DOHH2 (cell line): ENCODE measurements at regions not wholly inside any gene's neighbourhood (a gene's known extent, or its start where the extent isn't known, plus 50 kb on each side); places are given as distances from the start of the nearest gene placed in this dataset.

ENCODE experiments used
- H3F3A ChIP-seq: fragments of 200-600 bp; sonication (generic), shearing (Covaris generic); 2 replicates; pipeline ENCODE4 v1.6.0; 2016; ENCODE audit warnings: antibody characterized with exemption, mild to moderate bottlenecking; ENCODE audit not compliant: control insufficient read depth, insufficient read depth
- H3K27ac ChIP-seq: fragments of 200-600 bp; sonication (generic); 2 replicates; pipeline ENCODE4 v1.5.1; 2014; ENCODE audit warnings: low read depth, mild to moderate bottlenecking, low read length, moderate library complexity
- H3K27me3 ChIP-seq: fragments of 200-600 bp; sonication (generic); 2 replicates; pipeline ENCODE4 v1.6.1; 2014; ENCODE audit warnings: mild to moderate bottlenecking, low read length, mixed read lengths; ENCODE audit not compliant: control insufficient read depth
- H3K36me3 ChIP-seq: fragments of 200-600 bp; sonication (generic); 2 replicates; pipeline ENCODE4 v1.6.1; 2014; ENCODE audit warnings: mild to moderate bottlenecking, low read length, moderate library complexity, mixed read lengths; ENCODE audit not compliant: control insufficient read depth
- H3K4me1 ChIP-seq: fragments of 200-600 bp; sonication (generic); 2 replicates; pipeline ENCODE4 v1.6.1; 2014; ENCODE audit warnings: mild to moderate bottlenecking, low read length, mixed read lengths; ENCODE audit not compliant: control insufficient read depth
- H3K4me2 ChIP-seq: fragments of 200-600 bp; sonication (generic); 2 replicates; pipeline ENCODE4 v1.6.0; 2014; ENCODE audit warnings: mild to moderate bottlenecking, low read length, moderate library complexity
- H3K4me3 ChIP-seq: fragments of 200-600 bp; sonication (generic); 2 replicates; pipeline ENCODE4 v1.5.1; 2014; ENCODE audit warnings: mild to moderate bottlenecking, low read length, mixed read lengths
- H3K79me2 ChIP-seq: fragments of 200-600 bp; sonication (generic); 2 replicates; pipeline ENCODE4 v1.6.1; 2014; ENCODE audit warnings: mild to moderate bottlenecking, low read length, mixed read lengths; ENCODE audit not compliant: control insufficient read depth
- H3K9me2 ChIP-seq: fragments of 200-600 bp; sonication (generic); replicated peaks from 2 replicates; pipeline ENCODE4 v1.6.1; 2014; ENCODE audit warnings: mild to moderate bottlenecking, low read length, mixed read lengths; ENCODE audit not compliant: control insufficient read depth
- H3K9me3 ChIP-seq: fragments of 200-600 bp; sonication (generic); 2 replicates; pipeline ENCODE4 v1.6.1; 2014; ENCODE audit warnings: antibody characterized with exemption, low read length, mixed read lengths; ENCODE audit not compliant: control insufficient read depth, insufficient read depth
- H4K20me1 ChIP-seq: fragments of 200-600 bp; sonication (generic); 2 replicates; pipeline ENCODE4 v1.6.0; 2014; ENCODE audit warnings: low read depth, mild to moderate bottlenecking, antibody characterized with exemption, low read length, moderate library complexity; ENCODE audit not compliant: control insufficient read depth, insufficient read depth
- CTCF ChIP-seq: fragments of 200-600 bp; sonication (generic); IDR thresholded peaks from one replicate; pipeline ENCODE4 v1.5.1; 2014; ENCODE audit warnings: antibody characterized with exemption, mild to moderate bottlenecking, low read depth, low read length; ENCODE audit not compliant: poor library complexity, severe bottlenecking
- EZH2phosphoT487 ChIP-seq: fragments of 200-600 bp; sonication (generic); IDR thresholded peaks from 2 replicates; pipeline ENCODE4 v1.6.1; 2017; ENCODE audit warnings: borderline replicate concordance, mild to moderate bottlenecking, antibody characterized with exemption, low read length, moderate library complexity, mixed read lengths

DNA sequence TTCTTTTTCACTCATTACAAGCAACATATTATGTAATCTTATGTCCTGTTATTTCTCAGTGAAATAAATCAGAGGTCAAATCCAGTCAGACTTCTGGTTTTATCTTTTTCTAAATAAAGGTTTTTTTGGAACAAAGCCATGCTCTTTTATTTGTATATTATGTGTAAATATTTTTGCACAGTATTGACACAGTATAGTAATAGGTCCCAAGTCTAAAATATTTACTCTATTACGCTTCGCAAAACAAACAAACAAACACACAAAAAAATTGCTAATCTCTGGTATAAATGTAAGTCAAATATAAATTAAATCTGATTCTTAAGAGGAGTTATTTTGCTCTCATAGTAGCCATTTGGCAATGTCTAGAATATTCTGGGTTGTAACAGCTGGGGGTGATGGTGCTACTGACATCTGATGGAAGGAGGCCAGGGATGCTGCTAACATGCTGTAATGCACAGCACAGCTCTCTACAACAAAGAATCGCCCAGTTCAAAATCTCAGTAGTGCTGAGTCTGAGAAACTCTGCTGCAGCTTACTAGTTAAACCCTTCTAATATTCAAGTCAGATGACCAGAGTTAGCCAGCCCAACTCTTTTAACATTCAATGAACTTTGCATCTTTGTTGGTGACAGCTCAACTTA lies 602.1 kb downstream of the RAB28 start:
- H3K36me3 ChIP-seq: no peaks in the 10 kb centered on the region
- H3K4me1 ChIP-seq: no peaks in the 10 kb centered on the region
- no peak overlapping the region for H3K4me3 ChIP-seq
- H3K27ac ChIP-seq: no peak overlapping the region
- H3F3A ChIP-seq: no peaks in the 10 kb centered on the region
- H3K9me3 ChIP-seq: no peaks in the 10 kb centered on the region
- TF ChIP-seq CTCF (no peak), EZH2phosphoT487 (no peak)
- no peak overlapping the region for H3K4me2 ChIP-seq
- H3K79me2 ChIP-seq: no peaks in the 10 kb centered on the region
- H3K27me3 ChIP-seq: no peaks in the 10 kb centered on the region
- no peaks in the 10 kb centered on the region for H4K20me1 ChIP-seq
- no peaks in the 10 kb centered on the region for H3K9me2 ChIP-seq

DNA sequence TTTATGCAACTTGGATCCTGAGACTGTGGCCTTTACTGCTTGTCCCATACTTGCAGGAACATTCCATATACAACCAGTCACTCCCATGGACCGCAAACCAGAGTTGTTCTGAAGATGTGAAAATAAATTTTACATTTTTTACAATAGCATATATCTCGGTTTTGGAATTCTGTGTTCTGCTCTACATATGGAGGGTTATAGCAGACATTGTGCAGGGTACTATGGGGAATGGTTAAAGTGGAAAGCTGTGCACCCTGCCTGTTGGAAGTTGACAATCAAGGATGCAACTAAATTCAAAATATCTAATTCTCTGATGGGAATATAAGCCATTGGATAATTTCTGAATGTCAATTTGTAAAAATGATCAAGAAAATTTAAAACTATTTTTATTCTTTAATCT lies 603.3 kb downstream of the RAB28 start:
- Histone ChIP-seq H3K27ac (no peak overlapping the region), H3K4me2 (no peak overlapping the region), H3K4me3 (no peak overlapping the region), H3K9me2 (no peaks in the 10 kb centered on the region), H3K36me3 (no peaks in the 10 kb centered on the region), H3K9me3 (no peaks in the 10 kb centered on the region), H3K79me2 (no peaks in the 10 kb centered on the region), H3F3A (no peaks in the 10 kb centered on the region), H3K27me3 (no peaks in the 10 kb centered on the region), H4K20me1 (no peaks in the 10 kb centered on the region), H3K4me1 (no peaks in the 10 kb centered on the region)
- no peak for TF ChIP-seq CTCF
- no peak for TF ChIP-seq EZH2phosphoT487

GRCh38 chr4:12879496-12879895 lies 604.6 kb downstream of the RAB28 start:
- Histone ChIP-seq H3K9me3 (no peaks in the 10 kb centered on the region), H3K27ac (no peak overlapping the region), H4K20me1 (no peaks in the 10 kb centered on the region), H3K4me2 (no peak overlapping the region), H3K36me3 (no peaks in the 10 kb centered on the region), H3F3A (no peaks in the 10 kb centered on the region), H3K79me2 (no peaks in the 10 kb centered on the region), H3K9me2 (no peaks in the 10 kb centered on the region), H3K27me3 (no peaks in the 10 kb centered on the region), H3K4me3 (no peak overlapping the region), H3K4me1 (no peaks in the 10 kb centered on the region)
- TF ChIP-seq EZH2phosphoT487 (no peak), CTCF (no peak)
